NCI-H146 treated with DMSO at 0.1 percent for 48 hours (cell line): ENCODE measurements at regions not wholly inside any gene's neighbourhood (a gene's known extent, or its start where the extent isn't known, plus 50 kb on each side); places are given as distances from the start of the nearest gene placed in this dataset.

ENCODE experiments used
- DNase-seq: peaks from one replicate; lab custom pipeline; 2025; ENCODE audit not compliant: unreplicated experiment; lab: John Stamatoyannopoulos, UW

- no peak for DNase-seq
Observed at GRCh38 chr18:56383349-56383748, 255.0 kb downstream of the TXNL1 start.

- no peak for DNase-seq
Observed at GRCh38 chr18:56382541-56382940, 255.9 kb downstream of the TXNL1 start.

- DNase-seq: no peak
Observed at GRCh38 chr18:56381196-56381595, 257.2 kb downstream of the TXNL1 start.

- DNase-seq: no peak
Observed at GRCh38 chr18:56380685-56381084, 257.7 kb downstream of the TXNL1 start.

GRCh38 chr18:56379256-56379655, 259.1 kb downstream of the TXNL1 start:
- no peak for DNase-seq

GRCh38 chr18:56377231-56377630, 261.2 kb downstream of the TXNL1 start:
- DNase-seq: no peak

GRCh38 chr18:56374007-56374655, 264.3 kb downstream of the TXNL1 start:
- DNase-seq: no peak

GRCh38 chr18:56373601-56374000, 264.8 kb downstream of the TXNL1 start:
- no peak for DNase-seq

- no peak for DNase-seq
Observed at GRCh38 chr18:56368066-56368465, 270.3 kb downstream of the TXNL1 start.

- no peak for DNase-seq
Observed at GRCh38 chr18:56358608-56359280, 279.6 kb downstream of the TXNL1 start.

GRCh38 chr18:56353663-56354260, 284.6 kb downstream of the TXNL1 start:
- no peak for DNase-seq

- no peak for DNase-seq
Observed at GRCh38 chr18:56351911-56352500, 286.4 kb downstream of the TXNL1 start.

- no peak for DNase-seq
Observed at GRCh38 chr18:56337507-56337906, 300.9 kb downstream of the TXNL1 start.

- DNase-seq: no peak
Observed at GRCh38 chr18:56333839-56334238, 304.6 kb downstream of the TXNL1 start.

GRCh38 chr18:56333146-56333545, 305.2 kb downstream of the TXNL1 start:
- DNase-seq: no peak

- no peak for DNase-seq
Observed at GRCh38 chr18:56332371-56332770, 306.0 kb downstream of the TXNL1 start.

GRCh38 chr18:56330366-56331110, 307.9 kb downstream of the TXNL1 start:
- DNase-seq: no peak

GRCh38 chr18:56329536-56329935, 308.9 kb downstream of the TXNL1 start:
- DNase-seq: no peak

GRCh38 chr18:56327191-56327885, 311.1 kb downstream of the TXNL1 start:
- DNase-seq: no peak

GRCh38 chr18:56326336-56327072, 311.9 kb downstream of the TXNL1 start:
- no peak for DNase-seq
